ENCODE measurements at regions not wholly inside any gene's neighbourhood (a gene's known extent, or its start where the extent isn't known, plus 50 kb on each side); places are given as distances from the start of the nearest gene placed in this dataset.

- TF ChIP-seq, protein P1, sequence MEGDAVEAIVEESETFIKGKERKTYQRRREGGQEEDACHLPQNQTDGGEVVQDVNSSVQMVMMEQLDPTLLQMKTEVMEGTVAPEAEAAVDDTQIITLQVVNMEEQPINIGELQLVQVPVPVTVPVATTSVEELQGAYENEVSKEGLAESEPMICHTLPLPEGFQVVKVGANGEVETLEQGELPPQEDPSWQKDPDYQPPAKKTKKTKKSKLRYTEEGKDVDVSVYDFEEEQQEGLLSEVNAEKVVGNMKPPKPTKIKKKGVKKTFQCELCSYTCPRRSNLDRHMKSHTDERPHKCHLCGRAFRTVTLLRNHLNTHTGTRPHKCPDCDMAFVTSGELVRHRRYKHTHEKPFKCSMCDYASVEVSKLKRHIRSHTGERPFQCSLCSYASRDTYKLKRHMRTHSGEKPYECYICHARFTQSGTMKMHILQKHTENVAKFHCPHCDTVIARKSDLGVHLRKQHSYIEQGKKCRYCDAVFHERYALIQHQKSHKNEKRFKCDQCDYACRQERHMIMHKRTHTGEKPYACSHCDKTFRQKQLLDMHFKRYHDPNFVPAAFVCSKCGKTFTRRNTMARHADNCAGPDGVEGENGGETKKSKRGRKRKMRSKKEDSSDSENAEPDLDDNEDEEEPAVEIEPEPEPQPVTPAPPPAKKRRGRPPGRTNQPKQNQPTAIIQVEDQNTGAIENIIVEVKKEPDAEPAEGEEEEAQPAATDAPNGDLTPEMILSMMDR (IDR thresholded peaks at IDR 0.05; ENCODE audit: low read depth, low read length), result no peak
- no peak for TF ChIP-seq MYC (IDR thresholded peaks at IDR 0.05; ENCODE audit: low read depth, low read length)
- no peak for TF ChIP-seq POLR2A (IDR thresholded peaks at IDR 0.05; ENCODE audit: extremely low read depth, insufficient read length)
- TF ChIP-seq MAX (IDR thresholded peaks at IDR 0.05; ENCODE audit: low read depth, low read length), result no peak
Measured at GRCh38 chr6:19039287-19039686, 652.1 kb downstream of the RNF144B start.
